ENCODE measurements at regions not wholly inside any gene's neighbourhood (a gene's known extent, or its start where the extent isn't known, plus 50 kb on each side); places are given as distances from the start of the nearest gene placed in this dataset.

GRCh38 chr10:29795850-29796249 lies 161.1 kb upstream of the SVIL start:
- Histone ChIP-seq H3K27ac (ENCODE audit: low read length) (no peak overlapping the region), H3K4me2 (ENCODE audit: insufficient read depth, low read length) (no peak overlapping the region), H3K9ac (ENCODE audit: low read depth, low read length) (no peak overlapping the region), H3K4me1 (ENCODE audit: insufficient read depth, low read length) (peaks cover 10% of the 10 kb centered on the region), H3K79me2 (ENCODE audit: insufficient read depth, low read length) (no peaks in the 10 kb centered on the region), H3K36me3 (ENCODE audit: insufficient read depth, low read length) (no peaks in the 10 kb centered on the region), H3K4me3 (ENCODE audit: low read depth in 1 of 2, low read length in 2 of 2) (no peak overlapping the region), H3K9me3 (ENCODE audit: insufficient read depth, low read length, severe bottlenecking) (no peaks in the 10 kb centered on the region), H2AFZ (ENCODE audit: low read depth, low read length) (no peak overlapping the region), H3K27me3 (ENCODE audit: insufficient read depth, low read length, poor library complexity) (no peaks in the 10 kb centered on the region), H4K20me1 (ENCODE audit: insufficient read depth, low read length) (no peaks in the 10 kb centered on the region)
- DNase-seq (no peak), ATAC-seq (ENCODE audit: insufficient read depth, low read depth) (no peak)
- no peak for TF ChIP-seq EZH2 (IDR thresholded peaks at IDR 0.05; ENCODE audit: borderline replicate concordance, low read depth, low read length, severe bottlenecking)

GRCh38 chr10:29794776-29795611 lies 160.2 kb upstream of the SVIL start:
- Histone ChIP-seq H3K9ac (ENCODE audit: low read depth, low read length) (no peak overlapping the region), H3K79me2 (ENCODE audit: insufficient read depth, low read length) (no peaks in the 10 kb centered on the region), H3K4me3 (ENCODE audit: low read depth in 1 of 2, low read length in 2 of 2) (no peak overlapping the region), H2AFZ (ENCODE audit: low read depth, low read length) (no peak overlapping the region), H3K27me3 (ENCODE audit: insufficient read depth, low read length, poor library complexity) (no peaks in the 10 kb centered on the region), H3K27ac (ENCODE audit: low read length) (no peak overlapping the region), H3K9me3 (ENCODE audit: insufficient read depth, low read length, severe bottlenecking) (no peaks in the 10 kb centered on the region), H3K4me2 (ENCODE audit: insufficient read depth, low read length) (no peak overlapping the region), H4K20me1 (ENCODE audit: insufficient read depth, low read length) (no peaks in the 10 kb centered on the region), H3K4me1 (ENCODE audit: insufficient read depth, low read length) (peaks cover 10% of the 10 kb centered on the region), H3K36me3 (ENCODE audit: insufficient read depth, low read length) (no peaks in the 10 kb centered on the region)
- no peak for DNase-seq
- TF ChIP-seq EZH2 (IDR thresholded peaks at IDR 0.05; ENCODE audit: borderline replicate concordance, low read depth, low read length, severe bottlenecking): no peak
- no peak for TF ChIP-seq CTCF (IDR thresholded peaks at IDR 0.05; ENCODE audit: borderline replicate concordance, extremely low read depth, low read length, poor library complexity, severe bottlenecking)
- ATAC-seq (ENCODE audit: insufficient read depth, low read depth): no peak

DNA sequence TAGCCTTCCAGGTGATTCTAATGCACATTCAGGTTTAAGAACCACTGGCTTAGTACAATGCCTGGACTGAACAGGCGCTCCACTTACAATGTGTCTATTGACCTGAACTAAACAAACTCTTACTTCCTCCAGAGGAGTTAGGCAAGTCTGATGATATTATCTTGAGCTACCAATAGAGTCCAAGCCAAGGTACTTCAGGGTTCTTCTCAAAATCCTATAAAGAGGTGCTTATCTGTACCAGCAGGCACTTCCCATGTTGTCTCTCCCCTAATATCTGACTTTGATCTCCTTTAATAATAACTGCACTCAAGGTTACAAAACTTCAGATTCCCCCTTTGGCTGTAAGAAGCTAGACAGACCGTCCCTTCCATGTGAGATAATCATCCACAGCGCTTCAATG lies 157.0 kb upstream of the SVIL start:
- ATAC-seq (ENCODE audit: insufficient read depth, low read depth) (no peak), DNase-seq (no peak)

More for the DNA sequence above, 157.0 kb upstream of the SVIL start:
- Histone ChIP-seq H2AFZ (ENCODE audit: low read depth, low read length) (no peak overlapping the region), H3K27ac (ENCODE audit: low read length) (no peak overlapping the region), H3K9ac (ENCODE audit: low read depth, low read length) (no peak overlapping the region), H3K36me3 (ENCODE audit: insufficient read depth, low read length) (no peaks in the 10 kb centered on the region), H3K4me2 (ENCODE audit: insufficient read depth, low read length) (no peak overlapping the region), H3K9me3 (ENCODE audit: insufficient read depth, low read length, severe bottlenecking) (no peaks in the 10 kb centered on the region), H3K4me3 (ENCODE audit: low read depth in 1 of 2, low read length in 2 of 2) (no peak overlapping the region), H3K79me2 (ENCODE audit: insufficient read depth, low read length) (no peaks in the 10 kb centered on the region), H3K4me1 (ENCODE audit: insufficient read depth, low read length) (no peaks in the 10 kb centered on the region), H3K27me3 (ENCODE audit: insufficient read depth, low read length, poor library complexity) (no peaks in the 10 kb centered on the region), H4K20me1 (ENCODE audit: insufficient read depth, low read length) (no peaks in the 10 kb centered on the region)
- TF ChIP-seq EZH2 (IDR thresholded peaks at IDR 0.05; ENCODE audit: borderline replicate concordance, low read depth, low read length, severe bottlenecking) (no peak), CTCF (IDR thresholded peaks at IDR 0.05; ENCODE audit: borderline replicate concordance, extremely low read depth, low read length, poor library complexity, severe bottlenecking) (no peak)

Measured in DND-41 (cell line).